Heart right ventricle (tissue), 16 donors: ENCODE measurements at regions not wholly inside any gene's neighbourhood (a gene's known extent, or its start where the extent isn't known, plus 50 kb on each side); places are given as distances from the start of the nearest gene placed in this dataset.

Experiments
- ATAC-seq, 8 donors: fragments of 200-7000 bp; cut with Tn5 transposase; one replicate each; pipeline ENCODE4 v1.9.1; 2020; ENCODE audit warnings: mild to moderate bottlenecking in 8 of 8, moderate library complexity in 8 of 8, moderate number of reproducible peaks in 1 of 8
- DNase-seq, 2 donors: peaks; one replicate each; pipeline ENCODE4 v3.0.0-alpha.2; 2020
- H3K27ac ChIP-seq, 10 donors: fragments of 200-600 bp; sonication (generic) in 2 of 10; one replicate each; pipeline versions ENCODE4 v1.5.0 to v1.8.0; 2020 to 2022; ENCODE audit warnings: mild to moderate bottlenecking in 3 of 10
- H3K27me3 ChIP-seq, 7 donors: fragments of 200-600 bp; one replicate each; pipeline ENCODE4 v1.8.0; 2021 to 2022; ENCODE audit warnings: mild to moderate bottlenecking in 2 of 7
- H3K36me3 ChIP-seq, 9 donors: fragments of 200-600 bp; sonication (generic) in 1 of 9; one replicate each; pipeline versions ENCODE4 v1.5.0 to v1.8.0; 2020 to 2022; ENCODE audit warnings: mild to moderate bottlenecking in 2 of 9
- H3K4me1 ChIP-seq, 9 donors: fragments of 200-600 bp; sonication (generic) in 1 of 9; one replicate each; pipeline versions ENCODE4 v1.5.0 to v1.8.0; 2020 to 2022; ENCODE audit warnings: mild to moderate bottlenecking in 4 of 9
- H3K4me3 ChIP-seq, 10 donors: fragments of 200-600 bp; sonication (generic) in 2 of 10; one replicate each; pipeline versions ENCODE4 v1.5.0 to v1.8.0; 2020 to 2022; ENCODE audit warnings: mild to moderate bottlenecking in 7 of 10, moderate library complexity in 2 of 10
- H3K9me3 ChIP-seq, 11 donors: fragments of 200-600 bp in 10 of 11; sonication (generic) in 2 of 11; one replicate each; pipeline versions ENCODE4 v1.5.0 to v1.8.0; 2013 to 2022; ENCODE audit warnings: mild to moderate bottlenecking in 2 of 11, control low read depth in 1 of 11, moderate library complexity in 1 of 11
- WGBS, 2 donors: extraction: QIAGEN DNeasy Blood & Tissue Kit; methylation state at CpG; one replicate each; pipeline ENCODE4 v1.1.7; 2013; ENCODE audit warnings: inconsistent platforms in 1 of 2; 5-methylcytosine and 5-hydroxymethylcytosine counted together
- intact Hi-C, 10 donors: fragments of 100-400 bp; cut with DNase I; formaldehyde crosslinking; loops; one replicate each; pipeline versions ENCODE4 v1.11.1 to v1.14.2; 2022
- TF ChIP-seq, protein P1 (sequence below), 9 donors: fragments of 200-600 bp; sonication (generic) in 2 of 9; IDR thresholded peaks; one replicate each; pipeline versions ENCODE4 v1.5.0 to v1.8.0; 2021 to 2022; ENCODE audit warnings: antibody characterized with exemption in 9 of 9, mild to moderate bottlenecking in 5 of 9, moderate library complexity in 1 of 9
- donor health status: Arrhythmogenic right ventricular cardiomyopathy.
- donor health status: ischemic (EF 13 %, LVEDD 7.1; RV severe dilation, severe dysfunction).
- donor health status: healthy with polysubstance abuse.
- donor health status: DM: no; HTN: yes; CAD: no.
- donor health status: DM: no; HTN: no; CAD: no.
- donor health status: ischemic (EF 25% LVEDD 6.9; RV normal size, moderate dysfunction).
- donor health status: ischemic (EF 25% LVEDD 5.7; RV mildly dilated, moderate dysfunction).
- donor health status: healthy.
- donor health status: DM: yes; HTN: yes; CAD: no.
- donor health status: Ischemic cardiomyopathy.
- donor health status: ischemic (EF 35%, LVEDD 5.7; RV mildly dilated, moderate dysfunction).
- donor health status: nonischemic (EF 11% LVEDD 7.7; RV severe dilation, severe dysfunction).
- donor health status: DM: yes; HTN: yes; CAD: no.
- donor health status: PGD.
- donor health status: ischemic (EF 29% LVEDD 5.4; RV normal size, mild dysfunction).
- donor health status: nonischemic (EF 23%, LVEDD 6.1; RV moderate dilation, normal function).

DNA sequence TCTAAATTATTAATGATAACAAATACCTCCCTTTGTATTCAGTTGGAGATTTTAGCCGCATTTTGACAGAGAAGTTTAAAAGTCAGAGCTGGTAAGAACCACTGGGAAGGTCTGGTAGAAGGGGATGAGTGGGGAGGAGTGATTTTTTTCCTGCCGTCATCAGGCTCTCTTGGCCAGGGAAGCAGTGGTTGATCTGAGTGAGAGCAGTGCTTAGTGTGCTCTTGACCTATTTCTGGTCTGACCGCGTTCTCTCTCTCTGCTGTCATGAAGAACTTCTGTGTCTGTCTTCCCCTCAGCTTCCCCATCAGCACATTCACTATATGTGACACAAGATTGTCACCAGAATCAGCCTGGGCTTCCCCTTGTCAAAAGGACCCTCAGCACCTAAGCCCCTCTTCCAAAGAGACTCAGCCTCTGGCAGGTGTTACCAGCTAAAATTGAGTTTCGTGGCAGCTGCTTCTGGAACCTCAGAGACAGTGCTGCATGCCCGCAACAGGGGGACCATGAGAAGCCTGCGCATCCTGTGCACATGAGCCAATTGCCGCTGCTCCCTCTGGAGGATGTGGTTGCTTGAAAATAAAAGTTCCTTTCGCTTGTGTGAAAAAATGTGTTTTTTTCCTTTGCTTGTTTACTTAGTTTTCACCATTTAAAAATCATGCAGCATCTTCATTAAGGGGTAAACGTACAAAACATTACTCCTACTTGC, 268.9 kb downstream of the C4orf33 start:
- no peaks in the 10 kb centered on the region for H3K4me1 ChIP-seq
- no peak overlapping the region for H3K4me3 ChIP-seq
- ATAC-seq (peak in 2 of 8 donors; percentile 56 to 85), DNase-seq (no peak)
- intact Hi-C loops, result loop anchor here in 5 of 10 donors (5.0 kb wide), 3 partner anchors 272 to 282 kb away; no protein-coding TSS in a partner anchor
- TF ChIP-seq, protein P1, sequence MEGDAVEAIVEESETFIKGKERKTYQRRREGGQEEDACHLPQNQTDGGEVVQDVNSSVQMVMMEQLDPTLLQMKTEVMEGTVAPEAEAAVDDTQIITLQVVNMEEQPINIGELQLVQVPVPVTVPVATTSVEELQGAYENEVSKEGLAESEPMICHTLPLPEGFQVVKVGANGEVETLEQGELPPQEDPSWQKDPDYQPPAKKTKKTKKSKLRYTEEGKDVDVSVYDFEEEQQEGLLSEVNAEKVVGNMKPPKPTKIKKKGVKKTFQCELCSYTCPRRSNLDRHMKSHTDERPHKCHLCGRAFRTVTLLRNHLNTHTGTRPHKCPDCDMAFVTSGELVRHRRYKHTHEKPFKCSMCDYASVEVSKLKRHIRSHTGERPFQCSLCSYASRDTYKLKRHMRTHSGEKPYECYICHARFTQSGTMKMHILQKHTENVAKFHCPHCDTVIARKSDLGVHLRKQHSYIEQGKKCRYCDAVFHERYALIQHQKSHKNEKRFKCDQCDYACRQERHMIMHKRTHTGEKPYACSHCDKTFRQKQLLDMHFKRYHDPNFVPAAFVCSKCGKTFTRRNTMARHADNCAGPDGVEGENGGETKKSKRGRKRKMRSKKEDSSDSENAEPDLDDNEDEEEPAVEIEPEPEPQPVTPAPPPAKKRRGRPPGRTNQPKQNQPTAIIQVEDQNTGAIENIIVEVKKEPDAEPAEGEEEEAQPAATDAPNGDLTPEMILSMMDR (IDR thresholded peaks at IDR 0.05), result no peak
- H3K27me3 ChIP-seq, result peaks cover 0 to 10% (median 3%) of the 10 kb centered on the region in 7 donors
- no peaks in the 10 kb centered on the region for H3K36me3 ChIP-seq
- 58 to 68% methylated on average over 10 of the region's 10 CpGs for WGBS, 2 donors
- no peak overlapping the region for H3K27ac ChIP-seq
- no peaks in the 10 kb centered on the region for H3K9me3 ChIP-seq

DNA sequence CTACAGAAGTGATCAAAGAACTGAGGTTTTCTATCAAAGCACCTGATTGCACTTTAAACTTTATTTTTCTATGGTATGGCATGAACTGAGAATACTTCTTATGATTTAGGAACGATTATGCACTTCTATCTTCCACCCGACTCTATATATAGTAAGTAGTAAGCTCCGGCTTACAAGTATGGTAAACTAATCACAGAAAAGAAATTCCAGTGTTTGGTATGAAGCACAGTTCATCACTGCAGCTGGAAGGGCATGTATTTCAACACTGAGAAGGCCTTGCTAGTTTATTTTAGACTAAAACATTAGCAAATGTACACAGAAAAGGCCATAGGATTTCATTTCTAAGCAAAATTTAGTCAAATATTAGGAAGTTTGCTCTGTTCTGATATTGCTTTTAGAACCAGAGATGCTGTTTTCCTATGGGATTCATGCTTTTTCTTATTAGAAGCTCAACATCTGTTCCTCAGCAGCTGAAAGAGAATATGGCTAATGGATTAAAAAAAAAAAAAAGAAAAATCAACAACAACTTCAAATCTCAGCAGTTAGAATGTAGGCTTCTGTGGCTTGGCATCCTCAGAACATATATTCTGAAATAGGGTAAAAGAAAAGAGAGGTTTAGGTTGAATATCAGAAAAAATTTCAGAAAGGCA, 273.5 kb downstream of the C4orf33 start:
- H3K4me1 ChIP-seq, result no peaks in the 10 kb centered on the region
- H3K9me3 ChIP-seq, result no peaks in the 10 kb centered on the region
- intact Hi-C loops, result loop anchor here in 1 of 10 donors (5.0 kb wide), 1 partner anchor 278 kb away; no protein-coding TSS in a partner anchor
- ATAC-seq, result no peak
- WGBS, 2 donors, result 16 to 23% methylated on average over 3 of the region's 3 CpGs
- DNase-seq, result no peak
- peaks cover 0 to 13% (median 0%) of the 10 kb centered on the region in 7 donors for H3K27me3 ChIP-seq
- TF ChIP-seq, protein P1 (IDR thresholded peaks at IDR 0.05), result no peak
- no peak overlapping the region for H3K4me3 ChIP-seq
- no peaks in the 10 kb centered on the region for H3K36me3 ChIP-seq
- no peak overlapping the region for H3K27ac ChIP-seq

DNA sequence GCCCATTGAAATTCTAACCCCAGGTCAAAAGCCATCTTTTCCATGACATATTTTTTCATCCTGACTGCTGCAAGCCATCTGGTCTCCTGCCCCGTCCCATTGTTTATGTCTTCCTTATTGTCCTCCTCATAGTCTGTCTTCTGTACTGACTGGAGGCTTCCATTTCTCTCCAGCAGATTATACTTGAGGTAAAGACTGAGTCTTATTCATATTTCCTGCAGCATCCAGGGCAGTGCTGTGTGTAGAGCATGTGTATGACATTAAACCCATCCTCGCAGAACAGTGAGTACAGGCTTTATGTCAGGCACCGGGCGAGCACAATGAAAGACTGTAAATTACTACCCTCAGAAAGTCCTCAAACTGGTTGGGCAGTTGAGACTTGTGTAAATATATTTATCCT, 275.1 kb downstream of the C4orf33 start:
- no peaks in the 10 kb centered on the region for H3K4me1 ChIP-seq
- intact Hi-C loops, result no loop called here
- no peaks in the 10 kb centered on the region for H3K9me3 ChIP-seq
- ATAC-seq, result no peak
- no peaks in the 10 kb centered on the region for H3K36me3 ChIP-seq
- no peak for DNase-seq
- H3K4me3 ChIP-seq, result no peak overlapping the region
- TF ChIP-seq, protein P1 (IDR thresholded peaks at IDR 0.05), result no peak
- H3K27me3 ChIP-seq, result peaks cover 0 to 12% (median 0%) of the 10 kb centered on the region in 7 donors
- WGBS, 2 donors, result 90 to 92% methylated on average over 4 of the region's 4 CpGs
- H3K27ac ChIP-seq, result no peak overlapping the region

DNA sequence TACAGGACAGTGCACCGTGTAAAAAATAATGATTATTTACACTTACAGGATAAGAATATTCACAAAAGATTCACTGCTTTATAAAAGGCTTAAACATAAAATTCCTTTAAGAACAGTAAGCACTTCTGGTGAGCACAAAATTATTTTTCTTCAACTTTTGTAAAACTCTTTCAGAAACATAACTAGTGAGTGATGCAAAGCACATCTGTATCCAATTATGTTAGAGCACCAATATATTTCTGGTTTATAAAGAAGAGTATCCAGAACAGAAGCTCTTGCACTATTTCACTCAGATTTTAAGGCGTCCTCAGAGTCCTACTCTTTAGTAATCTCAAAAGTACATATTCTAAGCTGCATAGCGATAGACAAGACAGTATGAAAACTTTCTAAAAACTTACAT, 276.0 kb downstream of the C4orf33 start:
- H3K27me3 ChIP-seq, result peaks cover 0 to 12% (median 0%) of the 10 kb centered on the region in 7 donors
- no peak overlapping the region for H3K4me3 ChIP-seq
- no peaks in the 10 kb centered on the region for H3K9me3 ChIP-seq
- no peak for ATAC-seq
- 77 to 88% methylated on average over 3 of the region's 3 CpGs for WGBS, 2 donors
- DNase-seq, result no peak
- intact Hi-C loops, result no loop called here
- TF ChIP-seq, protein P1 (IDR thresholded peaks at IDR 0.05), result no peak
- no peaks in the 10 kb centered on the region for H3K36me3 ChIP-seq
- no peak overlapping the region for H3K27ac ChIP-seq
- H3K4me1 ChIP-seq, result no peaks in the 10 kb centered on the region
